ENCODE measurements at regions not wholly inside any gene's neighbourhood (a gene's known extent, or its start where the extent isn't known, plus 50 kb on each side); places are given as distances from the start of the nearest gene placed in this dataset.

DNA sequence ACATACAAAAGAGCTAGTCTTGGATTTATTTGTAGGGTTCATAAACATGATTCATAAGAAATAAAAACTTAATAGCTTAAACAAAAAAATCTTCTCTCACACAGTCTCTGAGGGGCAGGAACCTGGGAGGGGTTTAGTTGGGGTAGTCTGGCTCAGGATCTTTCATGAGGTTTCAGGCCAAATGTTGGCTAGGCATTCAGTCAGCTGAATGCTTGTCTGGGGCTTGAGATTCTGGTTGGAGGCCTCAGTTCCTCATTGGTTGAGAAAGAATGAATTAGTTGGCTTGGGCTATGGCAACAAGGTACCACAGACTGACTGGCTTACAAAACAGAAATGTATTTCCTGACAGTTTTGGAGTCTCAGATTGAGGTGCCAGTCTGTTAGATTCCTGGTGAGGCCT is 74.3 kb downstream of the ANKRD7 start:
- H3K9me3 Mint-ChIP-seq, result no peaks in the 10 kb centered on the region
- Histone ChIP-seq H3K36me3 (ENCODE audit: control insufficient read depth, insufficient read depth, low read length) (no peaks in the 10 kb centered on the region), H3K27ac (ENCODE audit: low read depth, low read length) (no peak overlapping the region), H3K4me3 (ENCODE audit: low read length) (no peak overlapping the region), H3K9ac (ENCODE audit: extremely low read depth, low read length, poor library complexity, severe bottlenecking) (no peak overlapping the region), H3K27me3 (ENCODE audit: control insufficient read depth, insufficient read depth, low read length, poor library complexity, severe bottlenecking) (no peaks in the 10 kb centered on the region), H3K9me3 (ENCODE audit: control insufficient read depth, low read length) (no peaks in the 10 kb centered on the region), H3K4me1 (ENCODE audit: control insufficient read depth, insufficient read depth, low read length) (no peaks in the 10 kb centered on the region)
- H3K4me1 Mint-ChIP-seq, result no peaks in the 10 kb centered on the region
- H3K36me3 Mint-ChIP-seq (ENCODE audit: low read depth), result no peaks in the 10 kb centered on the region
- no peaks in the 10 kb centered on the region for H3K27me3 Mint-ChIP-seq (ENCODE audit: insufficient read depth)
- DNase-seq, result no peak
- TF ChIP-seq, protein P1, sequence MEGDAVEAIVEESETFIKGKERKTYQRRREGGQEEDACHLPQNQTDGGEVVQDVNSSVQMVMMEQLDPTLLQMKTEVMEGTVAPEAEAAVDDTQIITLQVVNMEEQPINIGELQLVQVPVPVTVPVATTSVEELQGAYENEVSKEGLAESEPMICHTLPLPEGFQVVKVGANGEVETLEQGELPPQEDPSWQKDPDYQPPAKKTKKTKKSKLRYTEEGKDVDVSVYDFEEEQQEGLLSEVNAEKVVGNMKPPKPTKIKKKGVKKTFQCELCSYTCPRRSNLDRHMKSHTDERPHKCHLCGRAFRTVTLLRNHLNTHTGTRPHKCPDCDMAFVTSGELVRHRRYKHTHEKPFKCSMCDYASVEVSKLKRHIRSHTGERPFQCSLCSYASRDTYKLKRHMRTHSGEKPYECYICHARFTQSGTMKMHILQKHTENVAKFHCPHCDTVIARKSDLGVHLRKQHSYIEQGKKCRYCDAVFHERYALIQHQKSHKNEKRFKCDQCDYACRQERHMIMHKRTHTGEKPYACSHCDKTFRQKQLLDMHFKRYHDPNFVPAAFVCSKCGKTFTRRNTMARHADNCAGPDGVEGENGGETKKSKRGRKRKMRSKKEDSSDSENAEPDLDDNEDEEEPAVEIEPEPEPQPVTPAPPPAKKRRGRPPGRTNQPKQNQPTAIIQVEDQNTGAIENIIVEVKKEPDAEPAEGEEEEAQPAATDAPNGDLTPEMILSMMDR (conservative IDR thresholded peaks at IDR 0.05), result no peak
- no peak overlapping the region for H3K4me3 Mint-ChIP-seq
- H3K27ac Mint-ChIP-seq, result no peak overlapping the region

DNA sequence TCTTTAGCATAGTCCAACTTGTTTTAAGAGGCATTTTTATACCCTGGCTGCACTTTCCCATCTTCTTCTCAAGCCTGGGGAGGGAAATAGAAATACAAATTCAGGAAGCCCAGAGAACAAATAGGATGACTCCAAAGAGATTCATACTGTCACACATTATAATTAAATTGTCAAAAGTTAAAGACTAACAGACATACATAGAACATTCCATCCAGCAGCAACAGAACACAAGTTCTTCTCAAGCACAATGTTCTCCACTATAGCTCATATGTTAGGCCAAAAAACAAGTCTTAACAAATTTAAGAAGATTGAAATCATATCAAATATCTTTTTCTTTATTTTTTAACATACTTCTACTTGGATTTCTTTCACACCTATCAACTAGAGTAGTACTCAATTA is 75.7 kb downstream of the ANKRD7 start:
- Mint-ChIP-seq H3K27me3 (ENCODE audit: insufficient read depth) (no peaks in the 10 kb centered on the region), H3K9me3 (no peaks in the 10 kb centered on the region), H3K36me3 (ENCODE audit: low read depth) (no peaks in the 10 kb centered on the region), H3K4me1 (no peaks in the 10 kb centered on the region), H3K27ac (no peak overlapping the region), H3K4me3 (no peak overlapping the region)
- H3K9ac ChIP-seq (ENCODE audit: extremely low read depth, low read length, poor library complexity, severe bottlenecking), result no peak overlapping the region
- H3K36me3 ChIP-seq (ENCODE audit: control insufficient read depth, insufficient read depth, low read length), result no peaks in the 10 kb centered on the region
- DNase-seq, result no peak
- H3K4me1 ChIP-seq (ENCODE audit: control insufficient read depth, insufficient read depth, low read length), result no peaks in the 10 kb centered on the region
- H3K4me3 ChIP-seq (ENCODE audit: low read length), result no peak overlapping the region
- H3K27ac ChIP-seq (ENCODE audit: low read depth, low read length), result no peak overlapping the region
- no peaks in the 10 kb centered on the region for H3K27me3 ChIP-seq (ENCODE audit: control insufficient read depth, insufficient read depth, low read length, poor library complexity, severe bottlenecking)
- no peaks in the 10 kb centered on the region for H3K9me3 ChIP-seq (ENCODE audit: control insufficient read depth, low read length)
- TF ChIP-seq, protein P1 (conservative IDR thresholded peaks at IDR 0.05), result no peak

DNA sequence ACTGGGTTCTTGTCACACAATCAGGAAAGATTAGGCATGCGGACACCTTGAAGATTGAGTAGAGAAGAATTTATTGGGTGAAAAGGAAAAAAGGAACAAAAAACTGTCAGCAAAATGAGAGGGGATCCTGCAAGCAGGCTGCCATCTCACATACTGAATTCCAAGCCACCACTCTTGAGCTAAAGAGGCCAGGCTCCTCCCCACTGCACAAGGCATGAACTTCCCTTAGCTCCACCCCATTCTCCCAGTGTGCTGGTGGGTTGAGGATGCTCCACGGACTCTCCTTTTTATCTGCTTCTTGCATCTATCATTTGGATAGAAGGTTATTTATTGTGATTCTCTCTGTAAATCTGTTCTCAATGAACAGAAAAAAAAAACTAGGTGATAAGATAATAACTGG is 79.6 kb downstream of the ANKRD7 start:
- H3K36me3 ChIP-seq (ENCODE audit: control insufficient read depth, insufficient read depth, low read length), result no peaks in the 10 kb centered on the region
- H3K36me3 Mint-ChIP-seq (ENCODE audit: low read depth), result no peaks in the 10 kb centered on the region
- no peak for DNase-seq
- no peaks in the 10 kb centered on the region for H3K27me3 ChIP-seq (ENCODE audit: control insufficient read depth, insufficient read depth, low read length, poor library complexity, severe bottlenecking)
- 96% methylated on average over 2 of the region's 2 CpGs; no CpG with 5 or more reads in 1 of the 2 experiments for WGBS, 2 experiments (ENCODE audit: insufficient coverage in 1 of 2, insufficient read length in 1 of 2)
- no peaks in the 10 kb centered on the region for H3K4me1 Mint-ChIP-seq
- no peaks in the 10 kb centered on the region for H3K9me3 ChIP-seq (ENCODE audit: control insufficient read depth, low read length)
- H3K9ac ChIP-seq (ENCODE audit: extremely low read depth, low read length, poor library complexity, severe bottlenecking), result no peak overlapping the region
- H3K27me3 Mint-ChIP-seq (ENCODE audit: insufficient read depth), result no peaks in the 10 kb centered on the region
- H3K4me1 ChIP-seq (ENCODE audit: control insufficient read depth, insufficient read depth, low read length), result no peaks in the 10 kb centered on the region
- no peak overlapping the region for H3K4me3 ChIP-seq (ENCODE audit: low read length)
- no peak overlapping the region for H3K27ac Mint-ChIP-seq
- no peak overlapping the region for H3K27ac ChIP-seq (ENCODE audit: low read depth, low read length)
- peaks cover 14% of the 10 kb centered on the region for H3K9me3 Mint-ChIP-seq
- no peak overlapping the region for H3K4me3 Mint-ChIP-seq
- TF ChIP-seq, protein P1 (conservative IDR thresholded peaks at IDR 0.05), result no peak

Data from endodermal cell (in vitro differentiated cells).